Stomach (tissue), 4 donors: ENCODE measurements at regions not wholly inside any gene's neighbourhood (a gene's known extent, or its start where the extent isn't known, plus 50 kb on each side); places are given as distances from the start of the nearest gene placed in this dataset.
"Not testable (repeated sequence)": the region's sequence is repeated elsewhere in the genome, so short reads cannot be mapped to it uniquely, and the experiment has no call there.

Experiments
- CTCF ChIP-seq, 7 experiments: fragments of 450-650 bp in 4 of 7; fragments of 200-600 bp in 3 of 7; sonication (generic) in 3 of 7; IDR thresholded peaks; one replicate each; pipeline ENCODE4 v1.5.1; 2016 to 2019; ENCODE audit warnings: antibody characterized with exemption in 7 of 7, control low read depth in 2 of 7, mild to moderate bottlenecking in 1 of 7
- POLR2A ChIP-seq, 4 donors: fragments of 450-650 bp; IDR thresholded peaks; one replicate each; pipeline ENCODE4 v1.6.1; 2016; ENCODE audit warnings: antibody characterized with exemption in 4 of 4, control low read depth in 2 of 4, mild to moderate bottlenecking in 1 of 4, moderate library complexity in 1 of 4

DNA sequence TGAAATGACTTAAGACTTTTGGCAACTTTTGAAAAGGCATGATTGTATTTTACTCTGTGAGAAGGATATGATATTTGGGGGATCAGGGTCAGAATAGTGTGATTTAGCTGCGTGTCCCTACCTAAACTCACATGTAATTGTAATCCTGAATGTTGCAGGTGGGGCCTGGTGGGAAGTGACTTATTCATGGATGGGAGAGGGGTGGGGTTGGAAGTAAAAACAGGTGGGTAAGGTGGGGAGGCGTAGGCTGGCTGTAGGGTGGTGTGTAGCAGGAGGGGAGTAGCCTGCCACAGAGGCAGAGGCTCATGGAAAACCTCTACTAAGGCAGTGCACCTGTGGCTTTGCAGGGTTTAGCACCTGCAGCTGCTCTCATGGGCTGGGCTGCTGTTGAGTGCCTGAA is 584.2 kb downstream of the CWH43 start:
- not testable (repeated sequence) for TF ChIP-seq CTCF, POLR2A (IDR thresholded peaks at IDR 0.05)
